Transverse colon (tissue), 4 donors: ENCODE measurements at regions not wholly inside any gene's neighbourhood (a gene's known extent, or its start where the extent isn't known, plus 50 kb on each side); places are given as distances from the start of the nearest gene placed in this dataset.

Experiments
- DNase-seq: peaks from one replicate; pipeline ENCODE4 v3.0.0-alpha.2; 2019
- H3K27ac ChIP-seq, 4 donors: fragments of 200-600 bp; sonication (generic); 2 replicates each; pipeline ENCODE4 v1.5.1; 2016 to 2018; ENCODE audit warnings: inconsistent platforms in 4 of 4
- H3K27me3 ChIP-seq: fragments of 200-600 bp; sonication (generic); 2 replicates; pipeline ENCODE4 v1.5.1; 2017; ENCODE audit warnings: inconsistent platforms
- H3K36me3 ChIP-seq, 4 donors: fragments of 200-600 bp; sonication (generic); 2 replicates each; pipeline ENCODE4 v1.5.1; 2017 to 2019; ENCODE audit warnings: inconsistent platforms in 4 of 4
- H3K4me1 ChIP-seq, 4 donors: fragments of 200-600 bp; sonication (generic); 2 replicates each; pipeline ENCODE4 v1.5.1; 2017 to 2020; ENCODE audit warnings: inconsistent platforms in 4 of 4
- H3K4me3 ChIP-seq, 4 donors: fragments of 200-600 bp; sonication (generic); 1 replicate in 1 of 4; 2 replicates in 3 of 4; pipeline versions ENCODE4 v1.5.1 to v1.6.1; 2017 to 2019; ENCODE audit warnings: inconsistent platforms in 4 of 4
- H3K9me3 ChIP-seq, 2 donors: fragments of 200-600 bp; sonication (generic); 2 replicates each; pipeline ENCODE4 v1.5.1; 2017 to 2019; ENCODE audit warnings: inconsistent platforms in 2 of 2
- CTCF ChIP-seq, 5 experiments: fragments of 200-600 bp in 3 of 5; fragments of 450-650 bp in 2 of 5; sonication (generic) in 3 of 5; IDR thresholded peaks; 1 replicate in 2 of 5; 2 replicates in 3 of 5; pipeline ENCODE4 v1.5.1; 2016 to 2017; ENCODE audit warnings: antibody characterized with exemption in 5 of 5, inconsistent platforms in 3 of 5, mild to moderate bottlenecking in 2 of 5, moderate library complexity in 1 of 5
- EP300 ChIP-seq: sonication (generic); formaldehyde crosslinking; IDR thresholded peaks from one replicate; pipeline ENCODE4 v1.6.1; 2017; ENCODE audit warnings: antibody characterized with exemption, low read depth
- POLR2A ChIP-seq: fragments of 450-650 bp; IDR thresholded peaks from one replicate; pipeline ENCODE4 v1.6.1; 2016; ENCODE audit warnings: antibody characterized with exemption, mild to moderate bottlenecking, moderate library complexity
- POLR2AphosphoS5 ChIP-seq, 3 donors: sonication (generic); formaldehyde crosslinking; IDR thresholded peaks; one replicate each; pipeline ENCODE4 v1.6.1; 2016; ENCODE audit warnings: antibody characterized with exemption in 3 of 3
- WGBS, 2 donors: methylation state at CpG; one replicate each; pipeline ENCODE4 v1.1.5; 2018; ENCODE audit warnings: low coverage in 1 of 2; 5-methylcytosine and 5-hydroxymethylcytosine counted together
- in situ Hi-C, 4 donors: fragments of 200-750 bp; cut with MboI; loops; one replicate each; pipeline versions ENCODE4 v1.15.0 to v1.15.1; 2017; ENCODE audit warnings: low sequenced_read_pairs in 3 of 4, low pct_ligation_motif_present in 1 of 4, low pct_unique_long_range_greater_than_20kb in 1 of 4
- intact Hi-C: fragments of 100-400 bp; cut with DNase I; formaldehyde crosslinking; loops from one replicate; pipeline ENCODE4 v1.15.1; 2023; ENCODE audit warnings: low total_unique reads

GRCh38 chr3:99118381-99118780 lies 216.9 kb upstream of the DCBLD2 start:
- Histone ChIP-seq H3K27me3 (no peaks in the 10 kb centered on the region), H3K4me3 (no peak overlapping the region), H3K4me1 (no peaks in the 10 kb centered on the region), H3K27ac (no peak overlapping the region), H3K9me3 (no peaks in the 10 kb centered on the region), H3K36me3 (no peaks in the 10 kb centered on the region)
- in situ Hi-C loops = no loop called here
- intact Hi-C loops = loop anchor here (2.0 kb wide), 1 partner anchor 24 kb away; no protein-coding TSS in a partner anchor
- no peak for TF ChIP-seq CTCF (IDR thresholded peaks at IDR 0.05)
- no peak for TF ChIP-seq POLR2AphosphoS5 (IDR thresholded peaks at IDR 0.05)
- TF ChIP-seq EP300 = no peak
- no peak for TF ChIP-seq POLR2A
- DNase-seq = no peak
- WGBS, 2 donors = 7 to 50% methylated on average over 1 of the region's 1 CpG

- Histone ChIP-seq H3K27me3 (no peaks in the 10 kb centered on the region), H3K4me1 (no peaks in the 10 kb centered on the region), H3K36me3 (no peaks in the 10 kb centered on the region), H3K9me3 (no peaks in the 10 kb centered on the region), H3K27ac (no peak overlapping the region), H3K4me3 (no peak overlapping the region)
- 88% methylated on average over 9 of the region's 9 CpGs; no CpG with 5 or more reads in 1 of the 2 donors for WGBS, 2 donors
- no peak for DNase-seq
- intact Hi-C loops (no loop called here), in situ Hi-C loops (no loop called here)
- TF ChIP-seq POLR2A (no peak), POLR2AphosphoS5 (IDR thresholded peaks at IDR 0.05) (no peak), CTCF (IDR thresholded peaks at IDR 0.05) (peak in 3 of 5 experiments; percentile 31 to 38 (median 34))
Measured at GRCh38 chr3:99114565-99115291, 213.2 kb upstream of the DCBLD2 start.

- 56 to 66% methylated on average over 2 to 3 of the region's 3 CpGs for WGBS, 2 donors
- in situ Hi-C loops = no loop called here
Measured at GRCh38 chr3:99111235-99111634, 209.7 kb upstream of the DCBLD2 start.

GRCh38 chr3:99110401-99110800 lies 208.9 kb upstream of the DCBLD2 start:
- in situ Hi-C loops = no loop called here
- Histone ChIP-seq H3K27ac (no peak overlapping the region), H3K9me3 (no peaks in the 10 kb centered on the region), H3K36me3 (no peaks in the 10 kb centered on the region), H3K4me3 (no peak overlapping the region), H3K4me1 (no peaks in the 10 kb centered on the region), H3K27me3 (no peaks in the 10 kb centered on the region)
- TF ChIP-seq CTCF (IDR thresholded peaks at IDR 0.05) (no peak), EP300 (no peak), POLR2A (no peak), POLR2AphosphoS5 (IDR thresholded peaks at IDR 0.05) (no peak)
- 78 to 92% methylated on average over 4 of the region's 4 CpGs for WGBS, 2 donors
- intact Hi-C loops = no loop called here
- no peak for DNase-seq

More at GRCh38 chr3:99111235-99111634, 209.7 kb upstream of the DCBLD2 start:
- intact Hi-C loops = no loop called here
- Histone ChIP-seq H3K36me3 (no peaks in the 10 kb centered on the region), H3K27me3 (no peaks in the 10 kb centered on the region), H3K27ac (no peak overlapping the region), H3K9me3 (no peaks in the 10 kb centered on the region), H3K4me1 (no peaks in the 10 kb centered on the region), H3K4me3 (no peak overlapping the region)
- TF ChIP-seq CTCF (IDR thresholded peaks at IDR 0.05) = no peak
- no peak for DNase-seq
